ENCODE measurements at regions not wholly inside any gene's neighbourhood (a gene's known extent, or its start where the extent isn't known, plus 50 kb on each side); places are given as distances from the start of the nearest gene placed in this dataset.
"Not testable (repeated sequence)": the region's sequence is repeated elsewhere in the genome, so short reads cannot be mapped to it uniquely, and the experiment has no call there.

DNA sequence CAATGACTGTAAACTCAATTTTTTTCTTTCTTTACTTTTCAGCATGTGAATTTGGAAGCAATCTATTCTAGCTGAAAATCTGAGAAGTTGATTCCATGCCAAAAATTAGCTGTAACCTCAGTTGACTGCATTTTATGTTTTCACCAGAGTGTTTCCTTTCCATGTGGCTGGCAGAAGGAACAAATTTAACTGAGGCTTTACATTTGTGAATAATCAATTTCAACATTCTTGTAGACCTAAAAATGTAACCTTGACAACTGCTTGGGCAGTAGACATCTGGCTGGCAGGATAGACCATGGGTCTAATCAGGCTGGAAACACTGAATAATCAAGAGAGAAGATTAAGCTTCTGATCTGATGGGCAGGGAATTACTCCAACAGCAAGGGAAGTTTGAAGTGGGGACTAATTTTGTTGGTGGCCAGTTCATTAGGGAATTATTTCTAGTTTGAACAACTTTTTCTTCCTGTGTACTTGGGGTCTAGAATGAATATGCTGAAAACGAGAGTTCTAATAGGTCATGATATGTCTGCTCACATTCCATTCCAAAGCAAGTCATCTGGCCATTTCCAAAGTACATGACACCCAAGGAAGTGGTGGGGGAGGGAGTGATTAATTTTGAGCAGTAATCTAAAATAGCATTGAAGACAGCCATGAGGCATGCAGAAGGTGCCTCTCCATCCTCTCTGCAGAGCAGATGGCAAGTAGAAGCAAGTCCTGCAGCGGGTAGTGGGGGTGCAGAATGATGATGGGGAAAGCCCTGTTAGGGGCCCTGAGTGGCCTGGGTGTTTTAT is 68.2 kb downstream of the ATP23 start:
- Histone ChIP-seq H3K27me3 (replicated peaks in 1 of 2; ENCODE audit: control insufficient read depth in 2 of 2, extremely low read depth in 1 of 2, insufficient read depth in 2 of 2, low read length in 1 of 2) (no peaks in the 10 kb centered on the region), H3K36me3 (ENCODE audit: control insufficient read depth in 2 of 2, extremely low read depth in 1 of 2, insufficient read depth in 1 of 2, low read length in 1 of 2) (no peaks in the 10 kb centered on the region), H3K4me3 (ENCODE audit: control insufficient read depth in 1 of 2, extremely low read depth in 1 of 2, low read length in 1 of 2) (no peak overlapping the region), H3K27ac (ENCODE audit: low read length) (no peak overlapping the region), H3K4me1 (ENCODE audit: control insufficient read depth in 1 of 2, extremely low read depth in 1 of 2, insufficient read depth in 2 of 2, low read length in 2 of 2) (no peaks in the 10 kb centered on the region), H3K9me3 (no peaks in the 10 kb centered on the region)
- ATAC-seq (replicated peaks in 1 of 4) (no peak), DNase-seq (no peak)
- Mint-ChIP-seq H3K36me3 (no peaks in the 10 kb centered on the region), H3K27ac (no peak overlapping the region), H3K4me1 (peaks cover 2 to 6% (median 3%) of the 10 kb centered on the region in 3 donors), H3K9me3 (peaks cover 0 to 5% (median 0%) of the 10 kb centered on the region in 3 donors), H3K4me3 (no peak overlapping the region), H3K27me3 (peaks cover 6 to 10% of the 10 kb centered on the region in 2 donors)
- POLR2A ChIA-PET, result no interaction called here
- no CpG with 5 or more reads among the region's 2 CpGs for WGBS (ENCODE audit: insufficient coverage)
- CTCF ChIA-PET, result no interaction called here

DNA sequence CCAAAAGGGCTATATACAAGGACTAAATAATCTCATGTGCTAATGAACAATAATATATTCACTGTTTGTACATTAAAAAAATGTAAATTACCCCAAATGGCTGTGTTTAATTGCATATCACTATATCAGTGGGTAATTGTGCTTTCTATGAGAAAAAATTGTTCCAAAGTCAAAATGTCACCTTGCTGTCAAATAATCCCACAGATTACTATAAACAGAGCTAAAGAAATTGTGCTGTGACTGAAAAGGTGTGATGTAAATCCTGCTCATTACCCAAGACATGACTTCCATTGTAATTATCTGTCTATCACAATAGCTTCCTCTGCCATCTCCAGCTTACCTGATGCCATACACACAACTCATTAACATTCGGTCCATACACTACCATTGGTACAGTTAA is 70.3 kb downstream of the ATP23 start:
- no CpG with 5 or more reads among the region's 1 CpG for WGBS (ENCODE audit: insufficient coverage)
- Histone ChIP-seq H3K9me3 (no peaks in the 10 kb centered on the region), H3K36me3 (ENCODE audit: control insufficient read depth in 2 of 2, extremely low read depth in 1 of 2, insufficient read depth in 1 of 2, low read length in 1 of 2) (no peaks in the 10 kb centered on the region), H3K4me3 (ENCODE audit: control insufficient read depth in 1 of 2, extremely low read depth in 1 of 2, low read length in 1 of 2) (no peak overlapping the region), H3K27ac (ENCODE audit: low read length) (no peak overlapping the region), H3K4me1 (ENCODE audit: control insufficient read depth in 1 of 2, extremely low read depth in 1 of 2, insufficient read depth in 2 of 2, low read length in 2 of 2) (no peaks in the 10 kb centered on the region), H3K27me3 (replicated peaks in 1 of 2; ENCODE audit: control insufficient read depth in 2 of 2, extremely low read depth in 1 of 2, insufficient read depth in 2 of 2, low read length in 1 of 2) (no peaks in the 10 kb centered on the region)
- POLR2A ChIA-PET, result no interaction called here
- Mint-ChIP-seq H3K4me1 (peaks cover 2 to 6% (median 3%) of the 10 kb centered on the region in 3 donors), H3K4me3 (no peak overlapping the region), H3K27ac (no peak overlapping the region), H3K36me3 (no peaks in the 10 kb centered on the region), H3K9me3 (peaks cover 0 to 5% (median 0%) of the 10 kb centered on the region in 3 donors), H3K27me3 (peaks cover 0 to 3% of the 10 kb centered on the region in 2 donors)
- CTCF ChIA-PET, result no interaction called here
- ATAC-seq (replicated peaks in 1 of 4), result no peak
- DNase-seq, result no peak

DNA sequence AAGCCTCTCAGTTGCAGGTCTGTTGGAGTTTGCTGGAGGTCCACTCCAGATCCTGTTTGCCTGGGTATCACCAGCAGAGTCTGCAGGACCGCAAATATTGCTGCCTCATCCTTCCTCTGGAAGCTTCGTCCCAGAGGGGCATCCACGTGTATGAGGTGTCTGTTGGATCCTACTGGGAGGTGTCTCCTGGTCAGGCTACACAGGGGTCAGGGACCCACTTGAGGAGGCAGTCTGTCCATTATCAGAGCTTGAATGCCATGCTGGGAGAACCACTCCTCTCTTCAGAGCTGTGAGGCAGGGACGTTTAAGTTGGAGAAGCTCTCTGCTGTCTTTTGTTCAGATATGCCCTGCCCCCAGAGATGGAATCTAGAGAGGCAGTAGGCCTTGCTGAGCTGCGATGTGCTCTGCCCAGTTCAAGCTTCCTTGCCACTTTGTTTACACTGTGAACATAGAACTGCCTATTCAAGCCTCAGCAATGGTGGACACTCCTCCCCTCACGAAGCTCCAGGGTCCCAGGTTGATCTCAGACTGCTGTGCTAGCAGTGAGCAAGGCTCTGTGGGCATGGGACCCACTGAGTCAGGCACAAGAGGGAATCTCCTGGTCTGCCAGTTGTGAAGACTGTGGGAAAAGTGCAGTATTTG is 81.1 kb downstream of the ATP23 start:
- H3K9me3 ChIP-seq; CTCF ChIA-PET; H3K4me3 Mint-ChIP-seq; H3K27me3 ChIP-seq (replicated peaks in 1 of 2; ENCODE audit: control insufficient read depth in 2 of 2, extremely low read depth in 1 of 2, insufficient read depth in 2 of 2, low read length in 1 of 2); POLR2A ChIA-PET; H3K27ac Mint-ChIP-seq; H3K4me3 ChIP-seq (ENCODE audit: control insufficient read depth in 1 of 2, extremely low read depth in 1 of 2, low read length in 1 of 2); H3K36me3 ChIP-seq (ENCODE audit: control insufficient read depth in 2 of 2, extremely low read depth in 1 of 2, insufficient read depth in 1 of 2, low read length in 1 of 2); H3K4me1 Mint-ChIP-seq; H3K27ac ChIP-seq (ENCODE audit: low read length); ATAC-seq (replicated peaks in 1 of 4); DNase-seq; H3K36me3 Mint-ChIP-seq; H3K4me1 ChIP-seq (ENCODE audit: control insufficient read depth in 1 of 2, extremely low read depth in 1 of 2, insufficient read depth in 2 of 2, low read length in 2 of 2): not testable (repeated sequence)
- peaks cover 9 to 27% (median 15%) of the 10 kb centered on the region in 3 donors for H3K9me3 Mint-ChIP-seq
- peaks cover 22 to 27% of the 10 kb centered on the region in 2 donors for H3K27me3 Mint-ChIP-seq
- 89% methylated on average over 4 of the region's 6 CpGs for WGBS (ENCODE audit: insufficient coverage)

DNA sequence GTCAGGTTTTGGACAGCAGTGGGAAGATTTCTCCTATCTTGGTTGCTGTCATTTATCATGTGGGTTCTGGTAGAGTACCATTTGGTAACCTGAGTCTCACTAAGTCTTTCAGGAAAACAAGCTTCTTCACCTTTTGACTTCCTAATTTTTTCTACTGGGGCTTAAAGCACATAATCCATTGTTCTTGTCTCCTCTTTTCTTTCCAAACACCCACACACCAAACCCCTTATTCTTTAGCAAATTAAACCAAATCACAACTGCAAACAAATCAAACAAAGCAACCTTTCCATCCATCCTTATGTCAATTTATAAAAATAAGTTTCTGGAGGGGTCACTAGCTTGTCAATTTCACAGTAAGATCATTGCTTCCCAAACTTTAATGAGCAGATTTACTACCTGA is 84.1 kb downstream of the ATP23 start:
- Histone ChIP-seq H3K27ac (ENCODE audit: low read length) (no peak overlapping the region), H3K4me1 (ENCODE audit: control insufficient read depth in 1 of 2, extremely low read depth in 1 of 2, insufficient read depth in 2 of 2, low read length in 2 of 2) (no peaks in the 10 kb centered on the region), H3K36me3 (ENCODE audit: control insufficient read depth in 2 of 2, extremely low read depth in 1 of 2, insufficient read depth in 1 of 2, low read length in 1 of 2) (no peaks in the 10 kb centered on the region), H3K9me3 (no peaks in the 10 kb centered on the region), H3K4me3 (ENCODE audit: control insufficient read depth in 1 of 2, extremely low read depth in 1 of 2, low read length in 1 of 2) (no peak overlapping the region), H3K27me3 (replicated peaks in 1 of 2; ENCODE audit: control insufficient read depth in 2 of 2, extremely low read depth in 1 of 2, insufficient read depth in 2 of 2, low read length in 1 of 2) (peaks cover 0 to 7% of the 10 kb centered on the region in 2 experiments)
- H3K27me3 Mint-ChIP-seq, result peaks cover 15 to 21% of the 10 kb centered on the region in 2 donors
- H3K36me3 Mint-ChIP-seq, result no peaks in the 10 kb centered on the region
- no peak overlapping the region for H3K27ac Mint-ChIP-seq
- no peak for DNase-seq
- ChIA-PET CTCF (no interaction called here), POLR2A (no interaction called here)
- no peak for ATAC-seq (replicated peaks in 1 of 4)
- H3K4me3 Mint-ChIP-seq, result no peak overlapping the region
- H3K4me1 Mint-ChIP-seq, result no peaks in the 10 kb centered on the region
- peaks cover 5 to 23% (median 6%) of the 10 kb centered on the region in 3 donors for H3K9me3 Mint-ChIP-seq

DNA sequence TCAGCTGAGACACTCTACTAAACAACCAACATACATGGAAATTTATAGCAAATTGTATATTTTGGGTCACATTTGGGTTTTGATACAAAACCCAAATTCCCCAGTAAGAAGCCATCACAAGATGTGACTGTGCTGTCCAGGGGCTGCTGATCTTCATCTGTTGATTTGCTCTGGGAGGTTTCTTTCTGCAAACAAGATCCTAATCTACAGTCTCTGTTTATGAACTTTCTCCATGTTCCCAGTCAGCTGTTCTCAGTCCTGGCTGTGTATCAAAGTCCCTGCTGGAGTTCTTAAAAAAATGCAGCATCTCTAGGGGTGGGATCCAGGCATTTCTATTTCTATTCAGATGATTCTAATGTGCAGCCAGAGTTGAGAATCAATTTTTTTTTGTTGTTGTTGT is 85.1 kb downstream of the ATP23 start:
- ChIA-PET POLR2A (no interaction called here), CTCF (no interaction called here)
- H3K36me3 Mint-ChIP-seq, result no peaks in the 10 kb centered on the region
- no peaks in the 10 kb centered on the region for H3K9me3 ChIP-seq
- H3K27ac Mint-ChIP-seq, result no peak overlapping the region
- no peak overlapping the region for H3K27ac ChIP-seq (ENCODE audit: low read length)
- H3K4me3 Mint-ChIP-seq, result no peak overlapping the region
- no peak for ATAC-seq (replicated peaks in 1 of 4)
- peaks cover 6 to 26% (median 6%) of the 10 kb centered on the region in 3 donors for H3K9me3 Mint-ChIP-seq
- DNase-seq, result no peak
- H3K36me3 ChIP-seq (ENCODE audit: control insufficient read depth in 2 of 2, extremely low read depth in 1 of 2, insufficient read depth in 1 of 2, low read length in 1 of 2), result no peaks in the 10 kb centered on the region
- no peaks in the 10 kb centered on the region for H3K4me1 ChIP-seq (ENCODE audit: control insufficient read depth in 1 of 2, extremely low read depth in 1 of 2, insufficient read depth in 2 of 2, low read length in 2 of 2)
- H3K27me3 Mint-ChIP-seq, result peaks cover 11 to 16% of the 10 kb centered on the region in 2 donors
- no peak overlapping the region for H3K4me3 ChIP-seq (ENCODE audit: control insufficient read depth in 1 of 2, extremely low read depth in 1 of 2, low read length in 1 of 2)
- no peaks in the 10 kb centered on the region for H3K4me1 Mint-ChIP-seq
- peaks cover 0 to 7% of the 10 kb centered on the region in 2 experiments for H3K27me3 ChIP-seq (replicated peaks in 1 of 2; ENCODE audit: control insufficient read depth in 2 of 2, extremely low read depth in 1 of 2, insufficient read depth in 2 of 2, low read length in 1 of 2)

DNA sequence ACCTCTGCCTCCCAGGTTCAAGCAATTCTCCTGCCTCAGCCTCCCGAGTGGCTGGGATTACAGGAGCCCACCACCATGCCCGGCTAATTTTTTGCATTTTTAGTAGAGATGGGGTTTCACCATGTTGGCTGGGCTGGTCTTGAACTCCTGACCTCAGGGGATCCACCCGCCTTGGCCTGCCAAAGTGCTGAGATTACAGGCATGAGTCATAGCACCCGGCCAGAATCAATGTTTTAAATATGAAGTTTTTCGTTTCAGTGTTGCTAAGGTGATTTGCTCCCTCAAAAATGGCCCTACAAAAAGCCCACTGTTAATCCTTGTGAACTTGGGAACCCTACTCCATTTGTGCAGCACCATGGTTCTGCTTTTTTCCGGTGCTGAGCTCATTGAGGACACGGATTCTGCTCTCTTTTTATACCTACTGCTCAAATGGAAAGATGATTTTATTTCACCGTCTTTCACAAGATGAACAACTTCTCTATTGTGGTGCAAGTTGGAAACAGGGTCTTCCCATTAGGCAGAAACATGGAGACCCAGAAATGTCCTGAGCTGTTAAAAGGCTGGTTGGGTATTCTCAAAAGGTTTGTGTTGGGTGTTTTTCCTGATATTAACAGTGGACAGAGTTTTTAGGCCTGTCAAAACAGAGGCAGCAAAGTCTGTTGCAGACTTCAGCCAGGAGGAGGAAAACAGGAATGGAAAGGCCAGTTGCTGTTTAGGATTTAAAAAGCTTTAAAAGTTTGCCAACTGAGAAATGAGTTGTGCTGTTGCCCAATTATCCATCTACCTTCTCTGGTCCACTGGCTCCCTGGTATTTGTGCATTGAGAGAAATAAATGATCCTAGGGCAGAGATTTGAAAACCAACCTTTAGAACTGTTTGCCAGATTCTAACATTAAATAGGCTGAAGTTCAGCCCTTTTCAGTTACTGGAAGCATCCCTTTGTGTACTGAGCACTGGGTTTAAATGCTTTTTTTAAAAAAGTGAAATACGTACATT is 85.8 kb downstream of the ATP23 start:
- H3K4me3 ChIP-seq (ENCODE audit: control insufficient read depth in 1 of 2, extremely low read depth in 1 of 2, low read length in 1 of 2), result no peak overlapping the region
- WGBS (ENCODE audit: insufficient coverage), result 67% methylated on average over 2 of the region's 9 CpGs
- H3K4me1 ChIP-seq (ENCODE audit: control insufficient read depth in 1 of 2, extremely low read depth in 1 of 2, insufficient read depth in 2 of 2, low read length in 2 of 2), result no peaks in the 10 kb centered on the region
- Mint-ChIP-seq H3K27me3 (peaks cover 8 to 9% of the 10 kb centered on the region in 2 donors), H3K4me3 (no peak overlapping the region), H3K4me1 (no peaks in the 10 kb centered on the region), H3K36me3 (no peaks in the 10 kb centered on the region), H3K27ac (no peak overlapping the region), H3K9me3 (peaks cover 9 to 29% (median 9%) of the 10 kb centered on the region in 3 donors)
- H3K27ac ChIP-seq (ENCODE audit: low read length), result no peak overlapping the region
- POLR2A ChIA-PET, result no interaction called here
- no peaks in the 10 kb centered on the region for H3K36me3 ChIP-seq (ENCODE audit: control insufficient read depth in 2 of 2, extremely low read depth in 1 of 2, insufficient read depth in 1 of 2, low read length in 1 of 2)
- H3K9me3 ChIP-seq, result no peaks in the 10 kb centered on the region
- ATAC-seq (replicated peaks in 1 of 4), result no peak
- H3K27me3 ChIP-seq (replicated peaks in 1 of 2; ENCODE audit: control insufficient read depth in 2 of 2, extremely low read depth in 1 of 2, insufficient read depth in 2 of 2, low read length in 1 of 2), result peaks cover 0 to 7% of the 10 kb centered on the region in 2 experiments
- no peak for DNase-seq
- CTCF ChIA-PET, result no interaction called here
